ENCODE measurements at regions not wholly inside any gene's neighbourhood (a gene's known extent, or its start where the extent isn't known, plus 50 kb on each side); places are given as distances from the start of the nearest gene placed in this dataset.

GRCh38 chr14:85987292-85987691 is 457.3 kb downstream of the FLRT2 start:
- ATAC-seq = peak in 2 of 4 donors; percentile 42 to 75

GRCh38 chr14:85978582-85979250 is 448.8 kb downstream of the FLRT2 start:
- ATAC-seq = peak; percentile 76 to 90 (median 84)
- no peak for DNase-seq
- peaks cover 0 to 3% (median 0%) of the 10 kb centered on the region in 4 donors for H3K4me1 ChIP-seq
- H3K27ac ChIP-seq = no peak overlapping the region
- no peaks in the 10 kb centered on the region for H3K36me3 ChIP-seq
- H3K9me3 ChIP-seq = no peaks in the 10 kb centered on the region
- peak overlapping the region in 1 of 3 donors; percentile 15 for H3K4me3 ChIP-seq
- WGBS (ENCODE audit: insufficient coverage, low coverage, low lambda C conversion rate, missing lambda C conversion rate) = 27% methylated on average over 1 of the region's 1 CpG
- intact Hi-C loops (cut with DNase I) = no loop called here
- no peaks in the 10 kb centered on the region for H3K27me3 ChIP-seq
- TF ChIP-seq POLR2A (IDR thresholded peaks at IDR 0.05) (no peak), CTCF (IDR thresholded peaks at IDR 0.05) (peak; percentile 25 to 54 (median 44))

More at GRCh38 chr14:85987292-85987691, 457.3 kb downstream of the FLRT2 start:
- 50% methylated on average over 1 of the region's 1 CpG for WGBS (ENCODE audit: insufficient coverage, low coverage, low lambda C conversion rate, missing lambda C conversion rate)
- Histone ChIP-seq H3K4me1 (no peaks in the 10 kb centered on the region), H3K9me3 (no peaks in the 10 kb centered on the region), H3K4me3 (no peak overlapping the region), H3K27ac (no peak overlapping the region), H3K27me3 (no peaks in the 10 kb centered on the region), H3K36me3 (no peaks in the 10 kb centered on the region)
- no peak for DNase-seq
- TF ChIP-seq POLR2A (IDR thresholded peaks at IDR 0.05) (no peak), CTCF (IDR thresholded peaks at IDR 0.05) (peak in 3 of 4 donors; percentile 15 to 20 (median 20))
- intact Hi-C loops (cut with DNase I) = no loop called here

- H3K27me3 ChIP-seq = no peaks in the 10 kb centered on the region
- no peak for ATAC-seq
- intact Hi-C loops (cut with DNase I) = no loop called here
- 80% methylated on average over 1 of the region's 8 CpGs for WGBS (ENCODE audit: insufficient coverage, low coverage, low lambda C conversion rate, missing lambda C conversion rate)
- no peaks in the 10 kb centered on the region for H3K36me3 ChIP-seq
- peaks cover 0 to 3% (median 0%) of the 10 kb centered on the region in 4 donors for H3K4me1 ChIP-seq
- DNase-seq = no peak
- H3K4me3 ChIP-seq = no peak overlapping the region
- TF ChIP-seq POLR2A (IDR thresholded peaks at IDR 0.05) = no peak
- no peak for TF ChIP-seq CTCF (IDR thresholded peaks at IDR 0.05)
- no peak overlapping the region for H3K27ac ChIP-seq
- no peaks in the 10 kb centered on the region for H3K9me3 ChIP-seq
Observed at GRCh38 chr14:85974602-85975001, 444.7 kb downstream of the FLRT2 start.

GRCh38 chr14:85963486-85963885 is 433.5 kb downstream of the FLRT2 start:
- Histone ChIP-seq H3K27ac (no peak overlapping the region), H3K4me1 (no peaks in the 10 kb centered on the region), H3K36me3 (no peaks in the 10 kb centered on the region), H3K27me3 (no peaks in the 10 kb centered on the region), H3K9me3 (no peaks in the 10 kb centered on the region), H3K4me3 (no peak overlapping the region)
- DNase-seq (no peak), ATAC-seq (no peak)
- TF ChIP-seq POLR2A (IDR thresholded peaks at IDR 0.05) = no peak
- no peak for TF ChIP-seq CTCF (IDR thresholded peaks at IDR 0.05)
- intact Hi-C loops (cut with DNase I) = no loop called here

Measured in right lobe of liver (tissue), 6 donors.